Skin of body (tissue), 1 donor: ENCODE measurements at regions not wholly inside any gene's neighbourhood (a gene's known extent, or its start where the extent isn't known, plus 50 kb on each side); places are given as distances from the start of the nearest gene placed in this dataset.
A peak's percentile ranks its signal among the peaks of the same experiment; 100 is the strongest.

Source experiments
- DNase-seq: peaks from one replicate; lab custom pipeline; 2025; lab: John Stamatoyannopoulos, UW

DNA sequence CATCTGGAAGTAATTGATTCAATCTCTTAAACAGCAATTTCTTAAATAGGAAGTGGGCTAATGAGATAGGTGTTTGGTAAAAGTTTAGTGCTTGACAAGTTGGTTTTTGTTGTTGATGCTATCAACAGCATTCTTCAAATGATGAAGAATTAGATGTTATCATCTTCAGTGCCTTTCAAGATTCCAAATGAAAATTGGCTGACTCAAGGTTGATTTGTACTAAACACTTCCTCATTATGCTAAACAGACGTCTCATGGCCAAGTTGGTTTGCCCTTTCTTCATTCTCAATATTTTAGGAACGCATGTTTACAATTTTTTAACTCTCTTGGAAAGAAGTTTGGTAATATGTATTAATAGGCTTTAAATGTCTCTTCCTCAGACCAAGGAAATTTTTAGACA, 86.0 kb downstream of the MID1IP1 start:
- no peak for DNase-seq

DNA sequence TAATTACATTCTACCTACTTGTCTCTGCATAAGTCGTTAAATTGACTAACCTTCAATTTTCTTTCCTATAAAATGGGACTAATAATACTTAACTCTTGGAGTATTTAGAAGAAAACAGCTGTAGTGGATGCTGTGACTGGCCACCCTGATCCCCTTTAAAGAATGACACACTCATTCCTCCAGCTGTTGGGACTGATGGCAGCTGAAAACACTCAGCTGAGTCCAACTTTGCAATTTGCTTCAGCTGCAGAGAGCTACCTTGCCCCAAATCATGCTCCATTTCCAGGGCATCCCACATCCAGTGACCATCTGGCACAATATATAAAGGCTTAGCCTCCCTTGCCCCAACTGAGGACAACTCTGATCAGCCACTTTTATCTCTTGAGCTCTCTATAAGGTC, 89.1 kb downstream of the MID1IP1 start:
- DNase-seq = no peak

DNA sequence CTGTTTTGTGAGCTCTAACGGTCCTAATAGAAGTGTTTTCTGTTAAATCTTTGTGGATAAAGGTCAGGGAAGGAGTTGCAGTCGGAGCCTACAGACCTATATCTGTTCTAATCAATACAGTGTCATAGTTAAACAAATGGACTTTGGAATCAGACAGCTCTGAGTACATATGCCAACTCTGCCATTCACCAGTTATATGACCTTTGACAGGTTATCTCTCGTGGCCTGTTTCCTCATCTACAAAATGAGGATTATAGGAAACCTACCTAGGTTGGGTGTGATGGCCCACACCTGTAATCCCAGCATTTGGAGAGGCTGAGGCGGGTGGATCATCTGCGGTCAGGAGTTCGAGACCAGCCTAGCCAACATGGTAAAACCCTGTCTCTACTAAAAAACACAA, 89.7 kb downstream of the MID1IP1 start:
- DNase-seq = no peak

DNA sequence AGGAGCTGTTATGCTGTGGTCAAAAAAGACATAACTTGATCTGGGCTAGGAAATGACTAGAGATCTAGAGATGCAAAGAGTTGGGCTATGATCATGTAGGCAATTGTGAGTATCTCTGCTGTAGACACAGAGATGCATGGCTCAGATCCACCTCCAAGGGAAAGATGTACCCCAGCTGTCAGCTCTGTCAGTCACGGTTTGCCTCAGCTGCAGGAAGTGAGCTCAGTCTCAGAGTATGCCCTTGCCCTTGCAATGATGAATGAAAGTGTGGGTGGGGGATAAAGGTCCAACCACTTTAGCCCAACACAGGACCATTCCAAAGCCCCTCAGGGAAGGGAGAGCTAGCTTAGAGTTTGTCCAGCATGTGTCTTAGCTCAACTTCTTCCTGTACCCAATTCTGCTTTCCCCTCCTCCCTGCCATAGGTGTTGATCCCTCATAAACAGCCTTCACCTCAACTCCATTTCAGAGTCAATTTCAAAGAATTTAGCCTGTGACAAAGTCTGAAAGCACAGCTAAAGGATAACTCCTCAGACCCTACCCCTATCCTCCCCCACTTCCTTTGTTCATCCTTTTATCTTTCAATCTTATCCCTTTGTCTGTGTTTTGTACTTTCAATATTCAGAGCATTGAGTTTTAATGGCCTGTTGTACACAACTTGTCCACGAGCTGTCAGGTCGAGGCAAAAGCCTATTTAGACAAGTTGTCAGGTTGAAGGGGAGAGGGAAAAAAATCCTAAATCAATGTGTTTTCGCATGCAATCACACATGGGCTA, 90.6 kb downstream of the MID1IP1 start:
- DNase-seq = peak; percentile 20

DNA sequence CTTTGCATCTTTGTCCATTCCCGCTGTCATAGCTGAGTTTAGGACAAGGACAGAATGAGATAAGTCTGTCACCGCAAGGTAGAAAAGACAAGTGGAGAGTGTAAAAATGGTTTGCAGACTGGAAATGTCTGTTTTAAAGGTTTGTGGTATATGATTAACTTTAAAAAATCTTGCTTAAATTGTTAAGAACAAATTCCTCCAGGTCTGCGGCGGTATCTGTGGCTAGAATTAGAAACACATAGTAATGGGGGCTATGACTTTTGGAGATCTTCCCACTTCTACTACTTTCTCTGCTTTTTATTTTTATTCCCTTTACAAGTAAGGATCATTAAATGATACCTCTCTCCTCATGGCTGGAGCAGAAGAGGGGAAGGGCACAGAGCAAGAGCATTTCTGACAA, 92.2 kb downstream of the MID1IP1 start:
- DNase-seq = no peak

DNA sequence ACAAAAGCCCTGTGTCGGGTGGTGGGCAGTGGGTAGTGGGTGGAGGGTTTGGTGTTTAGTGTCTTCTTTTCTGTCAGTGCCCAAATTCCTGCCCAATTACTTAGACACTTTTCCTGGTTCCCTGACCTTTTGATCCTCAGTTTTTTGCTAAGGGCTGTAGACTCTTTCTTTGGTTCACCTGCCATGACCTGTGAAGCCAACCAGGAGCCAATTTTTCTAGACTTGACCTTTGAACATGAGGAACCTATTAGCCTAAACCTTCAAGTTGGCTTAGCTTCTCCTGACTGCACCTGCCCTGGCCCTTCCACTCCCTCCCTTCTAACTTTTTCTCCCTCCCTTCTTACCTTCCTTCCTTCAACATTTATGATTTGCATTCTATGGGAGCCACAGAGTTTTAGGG, 94.5 kb downstream of the MID1IP1 start:
- DNase-seq = no peak

DNA sequence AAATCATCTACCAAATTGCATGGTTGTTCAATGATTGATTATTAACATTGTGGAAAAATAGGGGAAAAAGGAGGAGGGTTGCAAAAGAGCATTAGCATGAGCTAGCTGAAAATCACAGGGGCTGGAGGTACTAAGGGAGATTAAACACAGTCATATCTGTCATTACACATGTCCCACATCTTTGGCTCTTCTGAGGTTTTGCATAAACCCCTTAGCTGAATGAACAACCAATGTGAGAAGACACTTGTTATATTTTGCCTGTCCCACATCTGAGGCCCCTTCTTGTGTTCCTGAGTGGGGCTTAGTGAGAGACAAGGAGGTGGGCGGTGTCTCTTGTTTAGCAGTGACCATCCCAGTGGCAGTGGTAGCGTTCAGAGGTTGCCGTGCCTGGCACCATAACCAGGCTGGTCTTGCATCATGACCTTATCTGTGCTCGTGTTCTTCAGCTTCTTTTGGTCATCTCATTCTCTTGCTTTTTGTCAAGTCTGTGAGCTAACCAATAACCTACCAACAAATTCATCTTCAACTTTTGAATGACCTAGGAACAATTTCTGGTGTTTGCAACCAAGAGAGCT, 95.6 kb downstream of the MID1IP1 start:
- no peak for DNase-seq

DNA sequence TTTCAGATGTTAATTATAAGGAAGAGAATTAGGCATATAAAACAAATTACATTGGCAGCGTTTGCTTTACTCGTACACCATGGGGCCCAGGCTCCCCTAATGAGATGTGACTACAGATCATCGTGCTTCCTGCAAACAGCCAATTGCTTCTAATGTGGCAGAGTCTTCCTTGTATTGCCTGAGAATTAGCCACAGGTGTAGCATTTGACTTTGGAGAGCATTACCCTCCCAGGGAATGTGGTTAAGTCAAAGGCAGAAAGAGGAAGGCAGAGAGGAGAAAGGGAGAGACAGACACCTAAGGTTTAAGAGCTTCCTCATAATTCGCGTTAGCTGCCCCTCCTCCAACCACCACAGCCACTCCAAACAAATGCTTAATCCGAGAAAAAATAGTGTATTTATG, 97.0 kb downstream of the MID1IP1 start:
- DNase-seq = no peak

DNA sequence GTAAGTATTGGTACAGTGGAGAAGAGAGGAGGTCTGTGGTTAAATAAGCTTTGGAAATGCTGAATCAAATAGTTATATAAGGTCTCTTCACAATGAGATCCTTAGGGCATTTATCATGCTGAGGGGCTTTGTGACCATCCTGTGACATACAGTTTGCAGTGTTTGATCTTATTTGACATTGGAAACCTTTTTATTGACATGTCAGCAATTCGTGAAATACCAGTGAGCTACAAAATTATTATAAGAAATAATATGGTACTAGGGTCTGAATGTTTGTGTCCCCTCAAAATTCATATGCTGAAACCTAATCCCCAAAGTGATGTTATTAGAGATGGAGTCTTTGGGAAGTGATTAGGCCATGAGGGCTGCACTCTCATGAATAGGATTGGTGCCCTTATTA, 98.4 kb downstream of the MID1IP1 start:
- no peak for DNase-seq

DNA sequence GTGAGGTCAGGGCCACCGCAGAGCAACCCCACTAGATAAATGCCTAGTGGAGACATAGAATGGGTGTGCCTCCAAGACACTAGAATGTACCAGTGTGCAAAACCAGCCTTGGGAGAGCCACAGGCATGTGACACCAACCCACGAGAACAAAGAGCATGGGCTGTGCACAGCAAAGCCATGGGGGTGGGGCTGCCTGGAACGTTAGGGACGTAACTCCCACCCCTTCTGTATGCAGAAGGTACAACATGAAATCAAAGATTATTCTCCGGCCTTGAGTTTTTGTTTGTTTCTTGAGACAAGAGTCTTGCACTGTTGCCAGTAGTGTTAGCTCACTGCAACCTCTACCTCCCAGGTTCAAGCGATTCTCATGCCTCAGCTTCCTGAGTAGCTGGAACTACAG, 99.5 kb downstream of the MID1IP1 start:
- no peak for DNase-seq

DNA sequence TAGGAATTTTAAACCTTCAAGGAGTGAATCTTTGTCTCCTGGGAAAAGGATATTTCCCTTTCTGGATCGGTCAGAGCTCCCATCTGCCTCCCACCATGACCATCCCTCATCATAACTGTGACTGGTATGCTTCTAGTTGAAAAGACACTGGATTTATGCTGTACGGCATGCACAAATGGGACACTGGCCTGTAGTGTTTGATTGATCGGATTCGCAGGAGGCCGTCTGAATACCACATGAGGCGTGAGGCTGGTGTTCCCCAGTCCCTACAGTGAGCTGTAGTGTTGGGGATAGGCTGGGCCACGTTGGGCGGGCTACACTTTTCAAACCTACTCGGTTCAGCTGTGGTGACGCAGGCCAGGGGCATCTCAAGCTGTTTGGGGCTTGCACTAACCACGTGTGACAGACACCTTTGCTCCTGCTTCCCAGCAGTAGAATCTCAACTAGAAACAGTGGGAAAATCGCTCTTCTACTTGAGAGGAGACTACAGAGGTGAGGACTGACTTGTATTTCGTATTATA, 101.8 kb downstream of the MID1IP1 start:
- no peak for DNase-seq

DNA sequence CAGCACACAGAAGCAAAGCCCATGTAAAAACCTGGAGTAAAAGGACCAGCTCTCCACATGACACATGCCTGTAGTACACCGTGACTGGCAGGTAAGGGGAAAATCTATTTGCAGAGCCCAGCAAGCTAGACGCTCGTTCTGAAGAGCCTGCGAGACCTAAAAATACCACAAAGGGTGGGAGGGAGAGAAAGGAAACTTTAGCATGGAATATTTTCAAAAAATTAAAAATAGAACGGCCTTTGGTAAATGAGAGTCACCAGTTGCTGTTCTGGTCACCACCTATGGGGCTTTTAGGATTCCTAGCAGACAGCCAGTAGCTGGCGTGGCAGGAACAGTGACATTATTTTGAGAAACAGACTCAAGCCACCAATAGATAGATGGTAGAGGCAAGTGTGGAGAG, 115.5 kb downstream of the MID1IP1 start:
- no peak for DNase-seq

DNA sequence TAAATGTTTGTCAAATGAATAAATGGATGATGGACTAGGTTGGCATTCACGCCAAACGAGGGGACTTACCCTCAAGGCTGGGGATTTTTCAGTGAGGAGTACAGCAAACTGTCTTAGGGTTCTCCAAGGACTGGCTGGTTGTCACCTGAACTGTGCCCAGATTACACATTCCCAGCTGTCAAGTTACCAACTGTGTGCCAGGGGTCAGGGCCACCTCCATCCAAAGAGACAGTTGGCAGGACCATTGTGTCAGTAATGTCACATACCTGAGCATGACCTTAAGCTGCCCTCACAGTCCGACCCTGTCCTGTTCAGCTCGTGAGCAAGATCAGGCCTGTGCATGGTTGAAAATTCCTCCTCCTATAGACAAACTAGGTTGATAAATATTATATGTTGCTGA, 116.7 kb downstream of the MID1IP1 start:
- DNase-seq = no peak

DNA sequence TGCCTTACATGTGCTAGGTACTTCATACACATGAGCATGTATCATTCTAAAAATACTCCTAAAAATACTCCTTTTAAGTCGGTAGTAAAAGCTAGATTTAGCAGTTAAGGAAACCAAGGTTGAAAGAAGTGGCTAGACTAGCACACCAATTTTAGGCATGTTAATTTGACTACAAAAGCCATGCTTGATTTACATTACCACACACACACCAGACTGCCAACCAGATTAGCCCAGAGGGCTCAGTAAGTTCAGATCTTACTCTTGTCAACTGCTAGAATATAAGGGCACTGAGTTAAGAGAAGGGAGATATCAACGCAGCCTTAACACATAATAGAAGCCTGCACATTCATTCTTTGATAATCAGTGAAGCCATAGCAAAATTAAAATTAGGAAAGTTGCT, 117.9 kb downstream of the MID1IP1 start:
- no peak for DNase-seq

DNA sequence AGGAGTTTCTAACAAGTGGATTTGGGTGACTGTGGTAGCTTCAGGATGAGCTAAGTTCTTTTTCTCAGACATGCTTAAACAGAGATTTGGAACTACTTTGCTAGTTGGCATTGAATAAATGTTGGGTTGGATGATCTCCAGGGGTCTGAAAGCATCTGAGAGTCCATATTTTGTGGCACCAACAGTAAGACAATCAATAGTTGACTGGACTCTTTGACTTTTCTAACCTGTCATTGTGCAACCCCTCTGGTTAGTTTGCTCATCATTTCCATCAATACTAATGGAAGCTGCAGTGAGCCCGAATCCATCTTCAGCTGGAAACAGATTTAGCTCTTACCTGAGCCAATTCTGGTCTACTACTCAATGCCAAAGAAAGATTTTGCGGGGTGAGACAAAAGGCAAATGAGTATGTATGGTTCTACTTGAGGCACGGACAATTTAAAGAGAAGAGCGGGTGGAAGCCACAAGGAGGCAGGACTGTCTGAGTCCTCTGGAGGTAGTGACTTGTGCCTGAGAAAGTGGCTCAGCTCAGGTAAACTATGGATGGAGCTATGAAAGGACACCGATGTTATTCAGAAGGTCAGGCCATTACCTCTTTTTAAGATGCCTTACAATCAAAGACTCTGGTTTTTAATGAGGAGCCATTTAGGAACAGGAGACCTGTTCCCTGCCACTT, 118.7 kb downstream of the MID1IP1 start:
- no peak for DNase-seq

DNA sequence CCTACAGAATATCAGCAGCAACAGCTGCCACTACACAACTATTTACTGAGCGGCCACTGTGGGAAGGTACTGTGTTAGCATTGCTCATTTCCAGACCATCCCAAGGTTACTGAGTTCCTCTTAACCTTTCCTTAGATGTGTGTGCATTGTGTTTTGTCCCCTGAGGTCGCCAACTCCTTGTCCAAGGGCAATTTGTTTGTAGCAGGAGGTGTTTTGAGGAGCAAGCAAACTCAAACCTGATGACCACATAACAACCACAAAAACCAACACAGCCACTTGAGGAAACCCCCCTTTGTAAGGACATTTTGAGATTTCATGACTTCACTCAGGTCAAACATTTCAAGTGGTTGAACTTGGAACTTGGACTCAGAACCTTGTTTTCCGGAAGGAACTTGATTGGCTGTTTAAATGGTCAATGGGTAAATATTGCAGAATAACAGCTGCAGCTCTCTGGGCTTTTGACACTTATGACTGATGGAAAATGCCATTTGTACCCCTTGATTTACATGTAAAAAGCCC, 122.3 kb downstream of the MID1IP1 start:
- DNase-seq = no peak

DNA sequence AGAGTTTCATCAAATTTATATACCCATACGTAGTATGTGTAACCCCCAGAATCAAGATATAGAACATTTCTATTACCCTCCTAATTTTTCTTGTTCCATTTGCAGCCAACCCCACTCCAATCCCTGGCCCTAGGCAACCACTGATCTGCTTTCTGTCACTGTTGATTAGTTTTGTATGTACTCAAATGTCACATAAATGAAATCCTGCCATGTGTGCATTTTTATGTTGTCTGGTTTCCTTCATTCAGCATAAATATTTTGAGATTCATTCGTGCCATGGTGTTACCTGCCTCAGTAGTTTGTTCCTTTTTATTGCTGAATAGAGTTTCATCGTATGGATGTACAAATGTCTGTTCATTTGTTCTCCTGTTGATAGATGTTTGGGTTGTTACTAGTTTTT, 126.3 kb downstream of the MID1IP1 start:
- DNase-seq = no peak

DNA sequence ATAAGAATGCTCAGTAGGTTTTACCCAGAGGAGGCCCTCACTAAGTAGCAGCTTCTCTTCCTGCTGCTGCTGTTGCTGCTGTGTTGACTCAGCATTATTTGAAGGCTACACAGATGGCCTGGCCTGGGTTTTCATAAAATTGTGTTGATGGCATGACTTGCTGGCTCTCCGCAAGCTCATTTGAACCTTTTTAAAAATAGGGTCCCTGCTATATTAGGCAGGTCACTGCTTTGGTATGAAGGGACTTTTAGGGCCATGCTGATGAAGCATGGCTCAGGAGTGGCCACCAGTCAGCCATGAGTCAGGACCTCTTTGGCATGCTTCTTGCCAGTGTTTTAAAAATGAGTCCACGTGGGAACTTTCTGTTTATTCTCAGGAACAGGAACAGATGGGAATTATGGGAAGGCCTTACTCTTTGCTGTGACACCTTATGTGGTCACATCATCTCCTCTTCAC, 128.7 kb downstream of the MID1IP1 start:
- no peak for DNase-seq

DNA sequence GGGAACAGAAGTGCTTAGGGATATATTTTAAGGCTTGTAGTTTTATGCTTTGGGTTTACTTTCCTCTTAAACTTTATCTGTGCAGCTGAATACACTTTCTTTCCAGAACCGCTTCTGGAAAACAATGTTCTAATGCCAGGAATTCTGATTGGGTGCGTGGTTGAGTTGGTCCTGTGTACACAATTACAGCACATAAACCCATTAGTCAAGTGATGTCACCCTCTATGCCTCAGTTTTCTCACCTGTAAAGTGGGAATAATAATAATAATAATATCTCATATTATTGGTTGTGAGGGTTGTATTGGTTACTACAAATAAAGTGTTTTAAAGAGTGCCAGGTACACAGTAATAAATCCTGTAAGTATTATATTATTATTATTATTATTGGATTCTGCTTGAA, 129.2 kb downstream of the MID1IP1 start:
- no peak for DNase-seq

DNA sequence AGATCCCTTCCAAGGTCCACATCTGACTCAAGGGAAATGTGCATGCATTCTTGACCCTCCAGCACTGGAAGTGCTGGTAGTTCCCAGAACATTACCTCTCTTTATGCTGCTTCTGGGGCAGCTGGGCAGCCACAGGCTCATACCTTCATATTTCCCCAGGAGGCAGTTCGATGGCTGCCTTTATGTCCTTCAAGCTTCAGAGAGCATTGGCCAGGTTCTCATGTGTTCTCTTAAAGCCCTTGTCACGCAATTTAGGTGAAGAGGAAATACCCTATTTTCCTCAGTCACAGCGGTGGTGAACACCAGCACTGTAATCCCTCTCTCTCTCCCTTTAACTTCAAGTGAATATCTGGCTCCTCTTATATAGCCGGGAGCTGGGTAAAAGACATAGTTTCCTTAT, 134.3 kb downstream of the MID1IP1 start:
- no peak for DNase-seq

DNA sequence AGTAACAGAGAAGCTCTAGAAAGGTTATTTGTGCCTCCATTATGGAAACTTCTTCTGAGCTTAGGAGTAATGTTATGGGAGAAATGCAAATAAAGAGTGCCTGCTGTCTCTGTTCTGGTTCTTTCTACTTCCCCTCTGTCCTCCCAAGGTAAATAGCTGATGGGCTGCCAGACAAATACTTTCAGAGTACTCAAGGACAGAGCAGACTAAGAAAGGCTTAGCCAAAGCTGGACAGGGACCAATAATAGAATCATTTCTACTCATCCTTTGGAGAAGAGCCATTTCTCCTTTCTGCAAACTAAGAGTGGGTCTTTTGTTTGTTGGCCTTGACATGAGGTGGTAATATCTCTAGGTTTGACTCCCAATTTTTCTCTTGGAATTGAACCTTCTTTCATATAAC, 136.1 kb downstream of the MID1IP1 start:
- no peak for DNase-seq

DNA sequence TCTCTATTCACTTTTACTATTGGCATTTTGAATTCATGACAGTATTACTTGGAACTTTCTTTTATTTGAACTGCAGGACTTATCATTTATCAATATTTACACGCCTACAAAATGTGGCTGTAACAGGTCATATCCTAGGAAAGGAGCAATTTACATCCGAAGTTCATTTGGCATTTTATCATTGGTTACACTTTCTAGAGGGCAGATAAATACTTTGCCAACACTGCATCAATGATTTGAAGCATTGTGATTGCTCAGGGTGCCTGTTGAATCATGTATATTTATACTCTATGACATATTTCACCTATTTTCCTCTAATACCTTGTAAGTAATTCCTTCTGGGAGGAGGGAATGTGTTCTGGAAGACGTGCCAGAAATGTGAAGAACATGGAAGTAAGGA, 136.7 kb downstream of the MID1IP1 start:
- DNase-seq = no peak
